ENCODE measurements at regions not wholly inside any gene's neighbourhood (a gene's known extent, or its start where the extent isn't known, plus 50 kb on each side); places are given as distances from the start of the nearest gene placed in this dataset.

GRCh38 chr12:13817131-13817530, 164.3 kb downstream of the GRIN2B start:
- no peak for TF ChIP-seq POLR2AphosphoS5 (IDR thresholded peaks at IDR 0.05; ENCODE audit: low read depth, low read length)
- no peak for TF ChIP-seq RAD21 (IDR thresholded peaks at IDR 0.05; ENCODE audit: low read depth)
- TF ChIP-seq MAX (IDR thresholded peaks at IDR 0.05), result no peak
- no peak for TF ChIP-seq REST (IDR thresholded peaks at IDR 0.05; ENCODE audit: low read depth)
- TF ChIP-seq TCF7L2 (IDR thresholded peaks at IDR 0.05; ENCODE audit: borderline replicate concordance, extremely low read depth, insufficient read depth, insufficient read length), result no peak
- no peak for TF ChIP-seq CTCF (IDR thresholded peaks at IDR 0.05 in 2 of 3, conservative IDR thresholded peaks at IDR 0.05 in 1 of 3; ENCODE audit: borderline replicate concordance in 1 of 3, insufficient read depth in 1 of 3, low read depth in 2 of 3, low read length in 2 of 3)
- no peak for TF ChIP-seq ATF3 (IDR thresholded peaks at IDR 0.05)
- TF ChIP-seq POLR2A (IDR thresholded peaks at IDR 0.05; ENCODE audit: borderline replicate concordance, extremely low read depth, insufficient read depth, insufficient read length), result no peak
- TF ChIP-seq CEBPB (IDR thresholded peaks at IDR 0.05; ENCODE audit: low read depth), result no peak
- TF ChIP-seq JUND (IDR thresholded peaks at IDR 0.05), result no peak

All from HCT116 (cell line).